ENCODE measurements at regions not wholly inside any gene's neighbourhood (a gene's known extent, or its start where the extent isn't known, plus 50 kb on each side); places are given as distances from the start of the nearest gene placed in this dataset.

DNA sequence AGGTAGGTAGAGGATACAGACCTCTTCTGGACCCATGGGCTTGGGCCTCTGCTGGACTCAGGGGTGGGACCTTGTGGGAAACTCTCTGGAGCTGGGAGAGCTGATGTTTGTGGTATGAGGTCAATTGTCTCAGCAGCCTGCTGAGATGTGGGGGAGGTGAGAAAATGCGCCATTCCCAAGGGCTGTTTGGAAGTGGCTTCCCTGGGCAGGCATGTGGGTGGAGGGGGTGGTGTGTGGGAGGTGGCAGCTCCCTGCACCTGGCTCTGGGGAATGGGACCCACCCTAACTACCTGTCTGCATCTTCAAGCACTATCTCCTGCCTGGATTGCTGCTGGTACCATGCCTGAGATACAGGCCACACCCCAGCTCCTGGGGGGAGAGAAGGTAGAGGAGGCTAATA lies 97.4 kb upstream of the THY1 start:
- Histone ChIP-seq H3K9ac (ENCODE audit: low read depth, low read length) (no peak overlapping the region), H3K4me1 (ENCODE audit: insufficient read depth, low read length) (no peaks in the 10 kb centered on the region), H3K36me3 (ENCODE audit: insufficient read depth, low read length) (no peaks in the 10 kb centered on the region), H3K9me3 (ENCODE audit: control insufficient read depth, insufficient read depth, low read length) (no peaks in the 10 kb centered on the region)

GRCh38 chr11:119519796-119520195 lies 96.8 kb upstream of the THY1 start:
- Histone ChIP-seq H3K4me1 (ENCODE audit: insufficient read depth, low read length) (no peaks in the 10 kb centered on the region), H3K9me3 (ENCODE audit: control insufficient read depth, insufficient read depth, low read length) (no peaks in the 10 kb centered on the region), H3K36me3 (ENCODE audit: insufficient read depth, low read length) (no peaks in the 10 kb centered on the region)

DNA sequence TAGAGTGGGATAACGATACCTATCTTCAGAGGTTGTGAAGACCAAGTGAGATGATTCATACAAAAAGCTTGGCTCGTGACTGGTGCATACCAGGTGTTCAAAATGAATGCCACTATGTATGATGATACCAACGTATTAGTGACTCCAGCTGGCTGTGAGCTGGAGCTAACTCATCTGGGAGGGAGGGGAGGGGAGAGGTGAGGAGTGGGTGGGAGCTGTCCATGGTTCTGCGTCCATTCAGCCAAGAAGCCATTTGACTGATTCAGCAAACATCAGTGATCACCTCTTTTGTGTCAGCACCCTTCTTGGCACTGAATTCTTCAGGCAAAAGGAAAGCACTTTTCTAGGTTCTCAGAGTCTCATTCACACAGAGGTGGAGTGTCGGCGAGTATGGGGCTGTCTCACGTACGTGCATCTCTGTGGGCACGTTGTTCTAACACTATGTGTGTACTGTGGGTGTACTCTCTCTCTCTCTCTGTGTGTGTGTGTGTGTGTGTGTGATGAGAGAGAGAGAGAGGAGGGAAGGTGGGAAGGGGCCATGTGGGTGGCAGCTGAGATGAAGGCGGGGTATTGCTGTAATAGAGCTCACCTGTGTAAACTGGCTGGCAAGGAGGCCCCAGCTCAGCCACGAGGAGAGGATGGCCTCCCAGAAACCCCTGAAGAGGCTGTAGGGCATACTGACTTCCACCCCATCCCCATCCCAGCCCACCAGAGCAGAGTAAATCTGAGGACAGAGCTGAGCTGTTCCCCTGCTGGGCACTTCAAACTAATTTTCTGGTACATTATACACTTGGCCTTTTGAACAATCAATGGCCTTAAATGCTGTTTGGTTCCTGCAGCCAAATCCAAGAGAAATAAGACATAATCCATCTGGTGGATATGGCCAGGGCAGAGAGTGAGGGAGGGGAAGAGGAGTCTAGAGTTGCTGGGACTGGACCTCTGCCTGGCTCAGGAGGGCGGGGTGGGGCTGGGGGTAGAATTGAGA lies 96.1 kb upstream of the THY1 start:
- Histone ChIP-seq H3K4me1 (ENCODE audit: insufficient read depth, low read length) (no peaks in the 10 kb centered on the region), H3K9me3 (ENCODE audit: control insufficient read depth, insufficient read depth, low read length) (no peaks in the 10 kb centered on the region), H3K9ac (ENCODE audit: low read depth, low read length) (no peak overlapping the region), H3K36me3 (ENCODE audit: insufficient read depth, low read length) (no peaks in the 10 kb centered on the region)

More at GRCh38 chr11:119519796-119520195, 96.8 kb upstream of the THY1 start:
- no peak overlapping the region for H3K9ac ChIP-seq (ENCODE audit: low read depth, low read length)

- Histone ChIP-seq H3K4me1 (ENCODE audit: insufficient read depth, low read length) (peaks cover 6% of the 10 kb centered on the region; the same call in 1 of the 2 replicates), H3K36me3 (ENCODE audit: insufficient read depth, low read length) (no peaks in the 10 kb centered on the region), H3K9me3 (ENCODE audit: control insufficient read depth, insufficient read depth, low read length) (no peaks in the 10 kb centered on the region), H3K9ac (ENCODE audit: low read depth, low read length) (no peak overlapping the region)
These were observed 92.9 kb upstream of the THY1 start for GRCh38 chr11:119515771-119516400.

- H3K4me1 ChIP-seq (ENCODE audit: insufficient read depth, low read length) = peaks cover 6% of the 10 kb centered on the region; the same call in 1 of the 2 replicates
These were observed 90.8 kb upstream of the THY1 start for GRCh38 chr11:119513806-119514170.

DNA sequence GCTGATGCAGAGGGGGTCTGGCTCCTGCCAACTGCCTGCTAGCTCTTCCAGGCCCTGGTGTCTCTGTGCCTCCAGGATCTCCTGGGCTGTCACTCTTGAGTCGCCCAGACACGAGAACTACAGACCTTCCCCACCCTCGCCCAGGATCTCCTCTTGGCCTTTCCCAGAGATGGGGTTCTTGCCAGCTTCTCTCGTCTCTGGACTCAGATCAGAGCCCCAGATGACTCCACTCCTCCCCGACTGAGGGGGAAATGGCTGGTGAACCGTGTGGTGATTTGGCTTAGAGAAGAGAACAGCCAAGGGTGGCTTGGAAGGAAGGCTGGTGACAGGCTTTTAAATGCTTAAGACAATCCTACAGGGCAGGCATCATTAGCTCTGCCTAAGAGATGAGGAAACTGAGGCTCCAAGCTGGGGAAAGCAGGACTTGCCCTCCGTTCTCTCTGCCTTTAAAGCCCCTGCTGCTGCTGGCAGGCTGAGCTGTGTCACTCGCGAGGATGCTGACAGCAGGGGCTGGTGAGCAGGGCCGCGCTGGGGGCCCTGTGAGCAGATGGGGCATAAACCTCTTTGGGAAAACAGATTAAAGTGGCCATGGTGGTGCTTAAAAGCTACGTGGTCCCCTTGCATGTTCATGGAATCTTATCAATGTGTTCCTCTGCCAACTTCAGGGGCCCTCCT lies 90.3 kb upstream of the THY1 start:
- Histone ChIP-seq H3K9ac (ENCODE audit: low read depth, low read length) (no peak overlapping the region), H3K4me1 (ENCODE audit: insufficient read depth, low read length) (peaks cover 6% of the 10 kb centered on the region; the same call in 1 of the 2 replicates), H3K36me3 (ENCODE audit: insufficient read depth, low read length) (no peaks in the 10 kb centered on the region), H3K9me3 (ENCODE audit: control insufficient read depth, insufficient read depth, low read length) (no peaks in the 10 kb centered on the region)

More at GRCh38 chr11:119513806-119514170, 90.8 kb upstream of the THY1 start:
- no peaks in the 10 kb centered on the region for H3K36me3 ChIP-seq (ENCODE audit: insufficient read depth, low read length)
- H3K9me3 ChIP-seq (ENCODE audit: control insufficient read depth, insufficient read depth, low read length) = no peaks in the 10 kb centered on the region
- H3K9ac ChIP-seq (ENCODE audit: low read depth, low read length) = no peak overlapping the region

DNA sequence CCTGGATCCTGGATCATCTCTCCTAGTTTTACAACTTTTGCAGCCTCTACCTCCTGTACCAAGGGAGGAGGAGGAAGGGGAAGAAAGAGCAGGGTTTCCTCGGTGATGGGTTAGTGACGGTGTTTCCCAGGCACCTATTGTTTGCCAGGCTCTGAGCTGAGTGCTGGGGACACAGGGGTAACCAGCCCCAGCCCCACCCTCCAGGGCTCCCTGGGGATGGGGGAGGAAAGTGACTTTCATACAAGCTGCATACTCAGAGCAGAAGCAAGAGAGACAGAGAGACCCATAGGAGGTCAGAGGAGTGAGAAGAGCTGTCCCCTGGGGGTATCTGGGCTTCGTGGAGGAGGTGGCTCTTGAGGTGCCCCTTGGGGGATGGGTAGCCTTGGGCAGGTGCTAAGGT lies 89.4 kb upstream of the THY1 start:
- Histone ChIP-seq H3K4me1 (ENCODE audit: insufficient read depth, low read length) (peaks cover 6% of the 10 kb centered on the region; the same call in 1 of the 2 replicates), H3K9ac (ENCODE audit: low read depth, low read length) (no peak overlapping the region), H3K36me3 (ENCODE audit: insufficient read depth, low read length) (no peaks in the 10 kb centered on the region), H3K9me3 (ENCODE audit: control insufficient read depth, insufficient read depth, low read length) (no peaks in the 10 kb centered on the region)

DNA sequence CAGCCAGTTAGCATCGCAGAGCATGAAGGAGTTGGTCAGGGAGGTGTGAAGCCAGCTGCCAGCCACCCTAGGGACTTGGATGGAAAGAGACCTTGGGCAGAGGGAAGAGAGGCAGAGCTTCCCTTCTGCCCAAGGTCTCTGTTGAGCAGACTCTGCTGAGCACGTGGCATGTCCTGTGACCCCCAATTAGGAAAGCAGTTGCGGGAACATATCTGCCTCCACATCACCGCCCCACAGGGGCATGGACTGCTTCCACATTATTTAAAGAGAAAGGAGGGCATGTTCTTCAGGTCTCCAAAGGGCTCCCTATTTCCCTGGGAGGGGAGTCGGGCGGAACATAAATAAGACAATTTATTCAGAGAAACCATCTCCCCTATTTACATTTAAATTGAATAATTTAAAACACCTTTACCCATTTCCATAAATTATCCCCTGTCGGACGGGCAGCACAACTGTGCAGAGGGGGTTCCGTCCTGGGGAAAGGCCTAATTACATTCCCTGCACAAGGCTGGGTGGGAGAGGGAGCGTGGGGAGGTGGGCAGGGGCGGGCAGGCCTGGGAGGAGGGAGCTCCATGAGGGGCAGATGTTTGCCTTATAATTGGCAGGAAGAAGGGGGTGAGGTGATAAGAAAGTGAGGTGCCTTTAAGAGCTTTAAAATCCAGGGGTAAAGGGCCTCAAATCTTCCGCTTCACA lies 88.8 kb upstream of the THY1 start:
- no peak overlapping the region for H3K9ac ChIP-seq (ENCODE audit: low read depth, low read length)
- H3K9me3 ChIP-seq (ENCODE audit: control insufficient read depth, insufficient read depth, low read length) = no peaks in the 10 kb centered on the region
- H3K4me1 ChIP-seq (ENCODE audit: insufficient read depth, low read length) = peaks cover 6% of the 10 kb centered on the region; the same call in 1 of the 2 replicates
- H3K36me3 ChIP-seq (ENCODE audit: insufficient read depth, low read length) = no peaks in the 10 kb centered on the region

DNA sequence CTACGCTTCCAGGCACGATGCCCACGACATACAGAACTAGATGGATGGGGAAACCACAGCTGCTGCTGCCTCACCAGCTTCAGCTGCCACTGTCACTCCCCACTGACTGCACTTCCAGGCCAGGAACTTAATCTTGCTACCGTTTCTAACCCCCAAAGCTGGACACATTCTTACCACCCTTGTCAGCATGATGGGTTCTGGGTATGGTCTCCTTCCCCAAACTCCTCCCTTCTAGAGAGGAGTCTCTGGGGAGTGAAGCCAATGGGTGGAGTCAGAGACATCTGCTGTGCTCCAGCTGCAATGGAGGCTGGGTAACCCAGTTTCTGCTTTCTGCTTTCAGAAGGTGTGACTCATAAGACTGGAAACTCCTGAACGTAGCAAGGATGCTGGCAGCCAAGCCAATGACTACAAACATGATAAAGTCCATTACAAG lies 87.0 kb upstream of the THY1 start:
- Histone ChIP-seq H3K36me3 (ENCODE audit: insufficient read depth, low read length) (no peaks in the 10 kb centered on the region), H3K4me1 (ENCODE audit: insufficient read depth, low read length) (peaks cover 6% of the 10 kb centered on the region; the same call in 1 of the 2 replicates), H3K9me3 (ENCODE audit: control insufficient read depth, insufficient read depth, low read length) (no peaks in the 10 kb centered on the region), H3K9ac (ENCODE audit: low read depth, low read length) (no peak overlapping the region)

DNA sequence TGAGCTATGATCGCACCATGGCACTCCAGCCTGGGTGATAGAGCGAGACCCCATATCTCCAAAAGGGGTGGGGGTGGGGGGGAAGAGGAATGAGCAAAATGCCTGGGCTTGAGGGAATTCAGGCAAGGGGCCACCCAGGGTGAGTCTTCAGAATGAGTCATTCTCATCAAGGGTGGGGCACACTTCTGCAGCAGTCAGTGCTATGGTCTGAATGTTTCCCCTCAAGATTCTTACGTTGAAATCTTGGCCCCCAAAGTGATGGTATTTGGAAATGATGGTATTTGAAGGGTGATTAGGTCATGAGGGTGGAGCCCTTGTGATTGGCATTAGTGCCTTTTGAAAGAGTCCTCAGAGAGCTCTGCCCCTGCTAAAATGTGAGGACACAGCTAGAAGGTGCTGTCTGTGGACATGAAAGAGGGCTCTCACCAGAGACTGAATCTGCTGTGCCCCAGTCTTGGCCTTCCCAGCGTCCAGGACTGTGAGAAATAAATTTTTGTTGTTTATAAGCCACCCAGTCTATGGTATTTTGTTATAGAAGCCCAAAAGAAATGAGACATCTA lies 86.4 kb upstream of the THY1 start:
- H3K9me3 ChIP-seq (ENCODE audit: control insufficient read depth, insufficient read depth, low read length) = no peaks in the 10 kb centered on the region
- no peak overlapping the region for H3K9ac ChIP-seq (ENCODE audit: low read depth, low read length)
- peaks cover 6% of the 10 kb centered on the region; the same call in 1 of the 2 replicates for H3K4me1 ChIP-seq (ENCODE audit: insufficient read depth, low read length)
- no peaks in the 10 kb centered on the region for H3K36me3 ChIP-seq (ENCODE audit: insufficient read depth, low read length)

GRCh38 chr11:119506436-119506835 lies 83.5 kb upstream of the THY1 start:
- Histone ChIP-seq H3K36me3 (ENCODE audit: insufficient read depth, low read length) (no peaks in the 10 kb centered on the region), H3K9ac (ENCODE audit: low read depth, low read length) (no peak overlapping the region), H3K9me3 (ENCODE audit: control insufficient read depth, insufficient read depth, low read length) (no peaks in the 10 kb centered on the region), H3K4me1 (ENCODE audit: insufficient read depth, low read length) (no peaks in the 10 kb centered on the region)

GRCh38 chr11:119505861-119506260 lies 82.9 kb upstream of the THY1 start:
- Histone ChIP-seq H3K36me3 (ENCODE audit: insufficient read depth, low read length) (no peaks in the 10 kb centered on the region), H3K9me3 (ENCODE audit: control insufficient read depth, insufficient read depth, low read length) (no peaks in the 10 kb centered on the region), H3K9ac (ENCODE audit: low read depth, low read length) (no peak overlapping the region), H3K4me1 (ENCODE audit: insufficient read depth, low read length) (no peaks in the 10 kb centered on the region)

- no peak overlapping the region for H3K9ac ChIP-seq (ENCODE audit: low read depth, low read length)
- peaks cover 8% of the 10 kb centered on the region; the same call in 1 of the 2 replicates for H3K4me1 ChIP-seq (ENCODE audit: insufficient read depth, low read length)
- no peaks in the 10 kb centered on the region for H3K9me3 ChIP-seq (ENCODE audit: control insufficient read depth, insufficient read depth, low read length)
- H3K36me3 ChIP-seq (ENCODE audit: insufficient read depth, low read length) = no peaks in the 10 kb centered on the region
These were observed 82.1 kb upstream of the THY1 start for GRCh38 chr11:119505071-119505470.
